ENCODE measurements at regions not wholly inside any gene's neighbourhood (a gene's known extent, or its start where the extent isn't known, plus 50 kb on each side); places are given as distances from the start of the nearest gene placed in this dataset.

DNA sequence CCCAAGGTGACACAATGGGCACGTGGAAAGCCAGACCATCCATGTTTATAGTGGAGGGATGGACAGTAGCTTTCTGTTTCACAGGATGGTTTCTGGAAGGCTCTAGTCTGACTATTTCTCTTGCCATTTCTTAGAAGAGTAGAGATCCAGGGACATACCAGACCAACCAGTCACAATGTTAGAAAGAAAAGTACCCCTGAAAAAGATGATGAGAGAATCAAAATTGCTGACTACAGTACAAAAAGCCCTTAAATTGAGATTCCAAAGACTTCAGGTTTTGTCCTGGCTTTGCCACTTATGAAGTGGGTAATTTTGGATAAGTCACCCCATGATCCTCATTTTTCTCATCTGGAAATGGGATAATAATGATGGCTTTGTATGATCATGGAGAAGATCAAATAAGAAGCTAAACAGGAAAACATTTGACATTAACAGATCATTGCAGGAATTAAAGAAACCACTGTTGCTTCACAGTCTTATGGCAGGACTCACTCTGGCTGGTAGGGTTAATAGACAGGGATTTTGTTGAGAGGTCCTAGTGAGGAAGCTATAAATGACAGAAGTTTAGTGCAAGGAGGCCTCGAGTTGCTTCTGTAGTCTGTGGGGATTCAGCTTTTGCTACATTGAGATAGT, 386.0 kb downstream of the IRS1 start:
- FAIRE-seq: no peak
- DNase-seq (ENCODE audit: extremely low spot score, insufficient read length, low read depth): no peak

DNA sequence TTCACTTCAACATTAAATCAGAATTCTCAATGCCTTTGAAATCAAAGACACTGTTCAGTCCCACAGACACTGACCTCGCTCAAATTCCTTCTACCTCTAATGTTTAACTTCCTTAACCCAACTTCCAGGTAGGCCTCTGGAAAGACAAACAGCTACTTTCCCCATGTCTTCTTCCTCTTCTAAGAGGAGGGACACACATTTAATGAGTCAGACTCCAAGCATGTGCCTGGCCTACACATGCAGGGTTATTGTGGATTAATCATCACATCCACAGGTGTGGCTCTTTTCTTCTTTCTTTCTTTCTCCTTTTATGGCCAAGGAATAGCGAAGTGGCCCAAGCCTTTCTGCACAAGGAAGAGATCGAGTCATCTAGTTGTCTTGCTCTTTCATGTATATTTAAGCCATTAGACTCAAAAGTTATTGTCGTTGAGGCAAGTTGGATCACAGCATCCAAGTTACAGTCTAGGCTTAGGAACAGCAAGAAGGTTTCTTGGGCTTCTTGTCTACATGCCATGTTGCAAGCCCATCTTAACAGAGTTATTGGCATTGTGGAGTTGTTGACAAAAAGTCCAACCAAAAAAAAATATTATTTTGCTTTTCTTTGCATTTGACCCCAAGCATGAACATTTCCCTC, 387.8 kb downstream of the IRS1 start:
- FAIRE-seq: no peak
- no peak for DNase-seq (ENCODE audit: extremely low spot score, insufficient read length, low read depth)

DNA sequence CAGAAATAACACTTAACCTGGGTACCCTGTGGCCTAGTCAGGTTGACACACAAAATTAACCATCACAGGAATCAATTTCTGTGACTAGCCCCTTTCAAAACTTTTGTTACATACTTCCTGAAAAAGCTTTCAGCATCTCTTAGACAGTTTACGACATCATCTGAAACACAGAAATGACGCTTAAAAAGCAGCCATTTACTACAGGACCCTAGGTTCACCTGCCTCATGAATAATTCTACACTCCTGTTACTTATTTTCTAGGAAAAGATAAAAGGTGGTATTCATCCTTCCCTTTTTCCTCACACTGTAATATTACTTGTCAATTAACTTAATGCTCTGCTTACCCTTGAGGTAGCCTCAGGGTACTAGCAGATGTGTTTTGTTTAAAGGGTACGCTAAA, 388.4 kb downstream of the IRS1 start:
- DNase-seq (ENCODE audit: extremely low spot score, insufficient read length, low read depth) (no peak), FAIRE-seq (no peak)

DNA sequence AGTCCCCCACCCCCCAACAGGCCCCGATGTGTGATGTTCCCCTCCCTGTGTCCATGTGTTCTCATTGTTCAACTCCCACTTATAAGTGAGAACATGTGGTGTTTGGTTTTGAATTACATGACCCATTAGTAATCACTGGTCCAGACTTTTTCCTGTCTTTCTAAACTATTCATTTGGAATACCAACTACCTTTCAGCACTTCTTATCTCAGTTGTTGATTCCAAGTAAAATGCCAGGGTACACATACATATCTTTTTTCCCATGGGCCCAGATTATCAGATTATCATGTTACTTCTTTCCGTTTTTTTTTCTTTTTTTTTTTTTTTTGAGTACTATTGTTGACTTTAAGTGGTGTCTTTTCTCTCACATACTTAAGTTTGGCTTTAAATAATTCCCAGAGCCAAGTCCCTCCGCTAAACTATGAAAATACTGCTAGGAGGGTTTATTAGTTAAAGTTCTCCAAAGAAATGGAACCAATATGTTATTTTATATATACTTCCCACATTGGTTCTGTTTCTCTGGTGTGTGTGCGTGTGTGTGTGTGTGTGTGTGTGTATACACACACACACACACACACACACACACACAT, 389.3 kb downstream of the IRS1 start:
- no peak for DNase-seq (ENCODE audit: extremely low spot score, insufficient read length, low read depth)
- FAIRE-seq: no peak

- DNase-seq (ENCODE audit: extremely low spot score, insufficient read length, low read depth) (no peak), FAIRE-seq (no peak)
Measured at GRCh38 chr2:226409134-226409533, 390.5 kb downstream of the IRS1 start.

GRCh38 chr2:226408141-226408540, 391.5 kb downstream of the IRS1 start:
- FAIRE-seq: no peak
- DNase-seq (ENCODE audit: extremely low spot score, insufficient read length, low read depth): no peak

DNA sequence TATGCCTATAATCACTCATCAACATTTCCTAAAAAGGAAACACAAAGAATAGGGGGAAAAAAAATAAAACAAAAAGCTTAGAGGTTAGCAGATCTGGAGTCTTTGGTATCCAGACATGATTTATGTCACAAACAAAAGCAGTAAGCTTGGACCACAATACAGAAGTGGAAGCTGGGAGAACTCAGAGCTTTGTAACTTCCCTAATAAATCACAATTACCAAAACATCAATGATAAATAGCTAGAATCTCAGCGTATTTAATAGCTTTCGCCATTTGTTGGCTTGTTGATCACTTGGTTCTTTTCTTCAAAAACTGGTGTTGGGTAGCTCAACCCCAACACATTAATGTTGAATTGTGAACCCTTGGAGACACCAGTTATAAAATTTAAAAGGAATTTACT, 392.5 kb downstream of the IRS1 start:
- FAIRE-seq: no peak
- no peak for DNase-seq (ENCODE audit: extremely low spot score, insufficient read length, low read depth)

GRCh38 chr2:226405465-226405864, 394.2 kb downstream of the IRS1 start:
- DNase-seq (ENCODE audit: extremely low spot score, insufficient read length, low read depth) (no peak), FAIRE-seq (no peak)

DNA sequence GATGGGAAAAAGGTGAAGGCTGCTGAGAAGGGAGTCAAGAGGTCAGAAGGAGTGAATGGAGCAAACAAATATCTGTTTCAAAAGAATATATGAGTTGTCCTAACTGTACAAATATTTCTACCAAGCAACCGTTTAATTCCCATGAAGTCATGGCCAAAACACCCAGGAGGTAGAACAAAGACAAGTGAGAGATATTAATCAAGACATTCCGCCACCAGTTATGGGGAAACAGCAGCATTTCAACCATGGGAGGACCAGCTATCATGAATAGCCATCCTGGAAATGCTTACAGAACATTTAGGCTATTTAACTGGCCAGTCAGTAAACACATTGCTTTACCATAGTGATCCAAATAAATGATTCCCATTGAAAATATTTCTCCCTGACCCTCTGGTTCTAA, 396.3 kb downstream of the IRS1 start:
- no peak for DNase-seq (ENCODE audit: extremely low spot score, insufficient read length, low read depth)
- FAIRE-seq: no peak

DNA sequence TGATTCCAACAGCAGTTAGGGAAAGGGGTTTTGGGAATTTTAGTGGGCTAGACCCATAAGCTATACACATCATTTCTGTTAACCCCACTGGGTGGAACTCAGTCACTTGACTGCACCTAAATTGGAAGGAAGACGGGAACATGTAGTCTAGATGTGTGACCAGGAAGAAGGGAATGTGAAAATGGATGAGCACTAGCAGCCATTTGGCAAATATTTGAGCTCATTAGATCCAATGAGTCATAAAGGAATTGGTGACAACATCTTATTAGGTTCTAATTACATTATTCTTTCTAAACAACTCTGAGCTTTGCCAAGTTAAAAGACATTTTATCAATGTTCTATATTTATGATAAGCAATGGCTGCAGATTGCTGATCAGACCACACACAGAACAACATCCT, 400.6 kb downstream of the IRS1 start:
- no peak for FAIRE-seq
- no peak for DNase-seq (ENCODE audit: extremely low spot score, insufficient read length, low read depth)

GRCh38 chr2:226398580-226398979, 401.0 kb downstream of the IRS1 start:
- DNase-seq (ENCODE audit: extremely low spot score, insufficient read length, low read depth) (no peak), FAIRE-seq (no peak)

DNA sequence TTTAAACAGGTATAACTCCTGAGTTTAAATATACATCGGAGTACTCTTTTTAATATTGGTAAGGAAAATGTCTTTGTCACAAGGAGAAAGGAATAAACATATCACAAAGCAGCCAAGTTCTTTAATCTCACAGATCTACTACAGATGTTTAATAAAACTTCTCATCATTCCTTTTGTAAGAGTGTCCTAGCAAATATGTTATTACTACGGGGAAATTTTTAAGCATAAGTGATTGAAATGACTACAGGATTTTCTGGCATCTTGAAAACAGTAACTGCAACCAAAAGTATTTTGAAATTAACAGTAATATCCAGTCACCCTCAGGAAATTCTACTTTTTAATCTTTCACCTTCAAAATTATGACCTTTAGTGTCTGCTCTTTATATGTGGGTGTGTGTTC, 403.1 kb downstream of the IRS1 start:
- DNase-seq (ENCODE audit: extremely low spot score, insufficient read length, low read depth): no peak
- no peak for FAIRE-seq

- FAIRE-seq (no peak), DNase-seq (ENCODE audit: extremely low spot score, insufficient read length, low read depth) (no peak)
Measured at GRCh38 chr2:226387499-226387942, 412.1 kb downstream of the IRS1 start.

- no peak for FAIRE-seq
- DNase-seq (ENCODE audit: extremely low spot score, insufficient read length, low read depth): no peak
Measured at GRCh38 chr2:226383461-226383860, 416.2 kb downstream of the IRS1 start.

DNA sequence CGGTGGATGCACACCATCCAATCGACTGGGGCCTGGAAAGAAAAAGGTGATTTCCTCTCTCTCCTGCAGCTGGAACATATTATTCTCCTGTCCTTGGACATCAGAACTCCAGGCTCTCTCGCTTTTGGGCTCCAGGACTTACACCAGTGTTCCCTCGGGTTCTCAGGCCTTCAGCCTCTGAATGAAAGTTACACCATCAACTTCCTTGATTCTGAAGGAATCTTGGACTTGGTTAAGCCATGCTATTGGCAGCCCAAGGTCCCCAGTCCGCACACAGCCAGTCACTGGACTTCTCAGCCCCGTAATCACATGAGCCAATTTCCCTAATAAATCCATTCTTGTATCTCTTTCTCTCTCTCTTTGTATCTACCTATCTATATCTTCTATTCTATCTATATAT, 418.9 kb downstream of the IRS1 start:
- no peak for FAIRE-seq
- no peak for DNase-seq (ENCODE audit: extremely low spot score, insufficient read length, low read depth)

DNA sequence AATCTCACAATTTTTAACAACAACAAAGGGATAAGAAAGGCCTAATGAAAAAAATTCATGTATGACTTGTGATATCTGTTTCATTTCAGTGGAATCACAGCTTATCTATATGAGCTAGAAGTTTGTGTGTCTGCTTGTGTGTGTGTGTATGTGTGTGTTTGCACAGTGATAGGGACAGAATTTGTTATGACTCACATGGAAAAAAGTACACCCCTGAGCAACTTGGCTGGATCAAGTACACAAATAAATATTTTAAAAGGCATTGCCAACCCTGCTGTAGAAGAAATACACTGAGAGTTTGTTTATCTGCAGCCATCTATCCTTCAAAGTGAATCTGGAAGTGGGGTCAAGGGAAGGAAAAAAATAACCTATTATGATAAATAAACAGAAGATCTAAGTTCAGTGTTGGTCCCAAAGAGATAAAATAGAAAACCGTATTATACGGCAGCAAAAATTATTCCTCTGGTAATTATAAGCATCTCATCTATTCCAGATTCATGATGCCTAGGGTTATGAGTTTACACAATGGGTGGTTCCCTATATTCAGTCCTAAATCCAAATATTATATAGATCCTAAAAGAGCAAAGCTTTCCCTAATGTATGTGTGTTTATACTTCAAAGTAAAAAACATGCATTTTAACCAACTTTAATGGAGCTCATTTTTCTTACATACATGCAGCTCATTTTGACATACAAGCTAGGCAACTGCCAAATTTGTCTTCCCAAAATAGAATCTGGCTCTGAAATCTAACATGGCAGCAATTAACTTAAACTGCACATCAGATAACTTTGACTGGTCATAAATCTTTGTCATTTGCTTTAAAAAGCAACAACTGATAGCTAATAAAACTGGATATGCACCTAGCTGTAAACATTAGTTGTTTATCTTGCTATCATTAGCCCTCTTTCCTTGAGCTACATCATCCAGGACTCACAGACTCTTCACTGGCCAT, 420.6 kb downstream of the IRS1 start:
- FAIRE-seq (no peak), DNase-seq (ENCODE audit: extremely low spot score, insufficient read length, low read depth) (no peak)

DNA sequence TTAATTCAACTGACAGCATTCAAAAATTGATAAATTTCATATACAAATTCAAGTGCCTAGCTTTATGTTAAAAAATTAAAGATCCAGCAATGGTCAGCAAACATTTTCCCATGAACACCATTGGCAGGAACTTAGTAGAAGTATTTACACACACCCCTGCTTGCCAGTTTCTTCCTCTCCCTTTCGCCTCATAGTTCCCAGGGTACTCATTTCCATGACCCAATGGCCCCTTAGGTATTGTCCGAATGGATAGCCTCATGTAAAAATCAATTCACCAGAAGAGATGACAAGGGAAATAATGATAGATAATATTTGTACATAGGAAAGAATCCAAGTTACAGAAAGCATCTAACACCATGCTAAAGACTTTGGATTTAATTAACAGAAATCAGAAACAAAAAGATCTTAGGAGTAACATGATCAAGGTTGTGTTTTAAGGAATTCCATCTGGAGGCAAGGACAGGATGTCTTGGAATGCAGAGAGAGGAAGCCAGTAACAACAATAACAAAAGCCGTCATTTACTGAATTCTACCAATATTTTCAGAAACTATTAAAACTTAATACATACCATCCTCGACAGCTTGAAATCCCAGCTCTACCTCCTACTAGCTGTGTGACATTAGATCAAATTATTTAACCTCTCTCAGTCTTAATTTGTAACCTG, 423.0 kb downstream of the IRS1 start:
- no peak for FAIRE-seq

GRCh38 chr2:226366920-226367319, 432.7 kb downstream of the IRS1 start:
- FAIRE-seq (no peak), DNase-seq (ENCODE audit: extremely low spot score, insufficient read length, low read depth) (no peak)

More for the DNA sequence above, 423.0 kb downstream of the IRS1 start:
- no peak for DNase-seq (ENCODE audit: extremely low spot score, insufficient read length, low read depth)

GRCh38 chr2:226364217-226364616, 435.4 kb downstream of the IRS1 start:
- FAIRE-seq (no peak), DNase-seq (ENCODE audit: extremely low spot score, insufficient read length, low read depth) (no peak)

GRCh38 chr2:226362980-226363379, 436.6 kb downstream of the IRS1 start:
- DNase-seq (ENCODE audit: extremely low spot score, insufficient read length, low read depth) (no peak), FAIRE-seq (no peak)
